Superior temporal gyrus (tissue), 1 donor: ENCODE measurements at regions not wholly inside any gene's neighbourhood (a gene's known extent, or its start where the extent isn't known, plus 50 kb on each side); places are given as distances from the start of the nearest gene placed in this dataset.
"Not testable (repeated sequence)": the region's sequence is repeated elsewhere in the genome, so short reads cannot be mapped to it uniquely, and the experiment has no call there.

Source experiments
- DNase-seq: peaks from one replicate; pipeline ENCODE4 v3.0.0-alpha.2; 2016; ENCODE audit errors: extremely low spot score

- no peak for DNase-seq
These were observed 154.0 kb downstream of the MATN1 start for GRCh38 chr1:30569384-30569783.

GRCh38 chr1:30562559-30562958 lies 160.8 kb downstream of the MATN1 start:
- DNase-seq: no peak

GRCh38 chr1:30551603-30552002 lies 171.8 kb downstream of the MATN1 start:
- no peak for DNase-seq

- DNase-seq: no peak
These were observed 172.8 kb downstream of the MATN1 start for GRCh38 chr1:30550365-30551220.

GRCh38 chr1:30549872-30550271 lies 173.5 kb downstream of the MATN1 start:
- DNase-seq: not testable (repeated sequence)

GRCh38 chr1:30548294-30548693 lies 175.1 kb downstream of the MATN1 start:
- no peak for DNase-seq

DNA sequence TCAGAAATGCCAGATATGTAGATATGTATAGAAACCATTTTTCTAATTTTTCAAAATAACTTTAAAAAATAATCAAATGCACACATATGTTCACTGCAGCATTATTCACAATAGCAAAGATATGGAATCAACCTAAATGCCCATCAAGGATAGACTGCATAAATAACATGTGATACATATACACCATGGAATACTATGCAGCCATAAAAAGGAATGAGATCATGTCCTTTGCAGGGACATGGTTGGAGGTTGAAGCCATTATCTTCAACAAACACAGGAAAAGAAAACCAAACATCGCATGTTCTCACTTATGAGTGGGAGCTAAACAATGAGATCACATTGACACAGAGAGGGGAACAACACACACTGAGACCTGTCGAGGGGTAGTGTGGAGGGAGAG lies 176.1 kb downstream of the MATN1 start:
- not testable (repeated sequence) for DNase-seq

DNA sequence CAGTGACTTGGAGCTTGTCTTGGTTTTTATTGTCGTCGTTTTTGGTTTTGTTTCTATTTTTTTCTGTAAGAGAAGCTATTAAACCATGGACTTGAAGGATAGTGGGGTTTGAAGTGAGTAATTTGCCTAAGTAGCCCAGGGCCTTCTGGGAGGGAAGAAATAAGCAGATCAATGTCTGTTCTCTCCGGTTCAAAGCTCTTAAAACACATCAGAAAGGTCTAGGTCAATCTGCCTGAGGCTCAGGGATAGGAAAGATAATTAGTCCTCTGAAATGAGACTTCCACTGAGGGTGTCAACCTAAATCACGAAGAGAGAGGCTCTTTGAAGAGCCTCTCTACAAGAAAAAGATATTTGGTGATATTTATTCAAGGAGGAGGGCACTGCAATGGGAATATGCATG lies 178.0 kb downstream of the MATN1 start:
- no peak for DNase-seq

DNA sequence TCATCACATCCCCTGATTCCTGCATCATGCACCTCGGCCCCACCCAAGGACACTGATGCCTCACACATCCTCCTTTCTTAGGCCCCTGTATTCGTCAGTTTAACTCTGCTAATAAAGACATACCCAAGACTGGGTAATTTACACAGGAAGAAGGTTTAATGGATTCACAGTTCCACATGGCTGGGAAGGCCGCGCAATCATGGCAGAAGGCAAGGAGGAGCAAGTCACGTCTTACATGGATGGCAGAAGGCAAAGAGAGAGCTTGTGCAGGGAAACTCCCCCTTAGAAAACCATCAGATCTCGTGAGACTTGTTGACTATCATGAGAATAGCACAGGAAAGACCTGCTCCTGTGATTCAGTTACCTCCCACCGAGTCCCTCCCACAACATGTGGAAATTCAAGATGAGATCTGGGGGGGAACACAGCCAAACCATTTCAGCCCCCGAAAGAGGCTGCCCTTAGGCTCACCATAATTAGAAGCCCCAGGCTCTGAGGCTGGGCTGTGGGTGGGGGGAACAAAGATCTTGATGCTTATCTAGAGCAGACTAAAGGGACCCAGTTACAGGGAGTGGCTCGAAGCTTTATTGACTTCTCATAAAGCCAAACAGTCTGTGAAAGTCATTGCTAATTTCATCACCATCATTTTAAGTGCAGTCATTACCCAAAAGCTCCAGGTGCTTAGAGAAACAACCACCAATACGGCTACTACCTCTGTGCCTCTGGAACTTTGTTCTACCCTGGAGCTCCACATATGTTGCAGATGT lies 181.5 kb downstream of the MATN1 start:
- DNase-seq: no peak

DNA sequence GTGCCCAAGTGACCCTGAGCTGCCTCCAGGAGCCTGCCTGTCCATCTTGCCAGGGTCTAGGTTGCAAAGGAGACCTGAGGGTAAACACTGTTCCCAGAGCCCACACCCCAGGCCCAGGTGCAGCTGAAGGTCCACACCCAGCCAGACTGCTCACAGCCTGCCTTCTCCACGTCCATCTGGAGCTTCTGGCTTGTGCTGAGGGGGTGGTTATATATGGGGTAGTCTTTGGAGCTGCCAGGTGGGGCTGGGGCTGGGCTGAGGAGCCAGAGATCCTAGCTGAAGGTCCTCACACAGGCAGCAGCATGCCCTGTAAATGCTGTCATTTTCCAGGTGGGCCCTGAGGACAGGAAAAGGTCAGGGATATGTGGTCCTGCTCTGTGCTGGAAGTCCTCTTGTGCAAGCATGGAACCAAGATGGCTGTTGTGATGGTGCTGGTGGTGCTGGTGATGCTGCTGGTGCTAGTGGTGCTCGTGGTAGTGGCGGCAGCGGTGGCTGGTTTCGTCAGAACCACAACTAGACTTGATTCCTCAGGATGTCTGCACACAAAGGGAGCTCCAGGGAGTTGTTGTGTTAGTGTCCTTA lies 182.7 kb downstream of the MATN1 start:
- no peak for DNase-seq

DNA sequence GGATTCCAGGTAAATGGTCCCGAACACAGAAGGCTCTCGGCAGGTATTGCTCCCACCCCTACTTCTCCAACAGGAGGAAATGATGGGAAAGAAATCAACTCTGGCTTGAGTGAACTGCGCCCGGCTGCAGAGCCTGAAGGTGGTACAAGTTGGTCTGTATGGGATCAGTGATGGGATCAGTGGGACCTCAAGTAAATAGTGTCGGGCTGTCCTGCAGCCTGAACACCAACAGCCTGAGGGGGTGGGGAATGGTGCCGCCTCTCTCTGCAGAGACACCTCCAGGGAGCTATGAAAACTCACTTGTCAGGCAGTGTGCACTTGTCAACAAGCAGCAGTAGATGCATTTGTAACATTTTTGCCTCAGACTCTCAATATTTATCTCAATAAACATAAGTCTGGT lies 183.5 kb downstream of the MATN1 start:
- DNase-seq: no peak

GRCh38 chr1:30538993-30539867 lies 184.2 kb downstream of the MATN1 start:
- no peak for DNase-seq

- DNase-seq: no peak
These were observed 185.0 kb downstream of the MATN1 start for GRCh38 chr1:30538226-30538992.

DNA sequence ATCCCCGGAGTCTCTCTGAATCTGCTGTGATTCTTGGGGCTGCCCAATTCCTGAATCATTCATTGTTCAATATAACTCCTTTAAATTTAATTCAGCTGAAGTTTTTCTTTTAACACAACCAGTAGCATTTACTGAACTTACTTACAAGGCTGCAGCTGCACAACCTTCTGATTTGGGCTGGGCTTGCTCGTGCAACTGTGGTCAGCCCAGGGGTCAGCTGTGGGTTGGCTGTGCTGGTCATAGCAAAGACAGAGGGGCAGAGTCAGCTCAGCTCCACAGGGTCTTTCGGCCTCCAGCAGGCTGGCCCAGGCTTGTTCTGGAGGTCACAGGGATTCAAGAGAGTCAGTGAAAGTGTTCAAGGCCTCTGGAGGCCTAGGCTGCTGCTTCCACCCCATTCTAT lies 186.1 kb downstream of the MATN1 start:
- DNase-seq: no peak

GRCh38 chr1:30536530-30536929 lies 186.9 kb downstream of the MATN1 start:
- no peak for DNase-seq

DNA sequence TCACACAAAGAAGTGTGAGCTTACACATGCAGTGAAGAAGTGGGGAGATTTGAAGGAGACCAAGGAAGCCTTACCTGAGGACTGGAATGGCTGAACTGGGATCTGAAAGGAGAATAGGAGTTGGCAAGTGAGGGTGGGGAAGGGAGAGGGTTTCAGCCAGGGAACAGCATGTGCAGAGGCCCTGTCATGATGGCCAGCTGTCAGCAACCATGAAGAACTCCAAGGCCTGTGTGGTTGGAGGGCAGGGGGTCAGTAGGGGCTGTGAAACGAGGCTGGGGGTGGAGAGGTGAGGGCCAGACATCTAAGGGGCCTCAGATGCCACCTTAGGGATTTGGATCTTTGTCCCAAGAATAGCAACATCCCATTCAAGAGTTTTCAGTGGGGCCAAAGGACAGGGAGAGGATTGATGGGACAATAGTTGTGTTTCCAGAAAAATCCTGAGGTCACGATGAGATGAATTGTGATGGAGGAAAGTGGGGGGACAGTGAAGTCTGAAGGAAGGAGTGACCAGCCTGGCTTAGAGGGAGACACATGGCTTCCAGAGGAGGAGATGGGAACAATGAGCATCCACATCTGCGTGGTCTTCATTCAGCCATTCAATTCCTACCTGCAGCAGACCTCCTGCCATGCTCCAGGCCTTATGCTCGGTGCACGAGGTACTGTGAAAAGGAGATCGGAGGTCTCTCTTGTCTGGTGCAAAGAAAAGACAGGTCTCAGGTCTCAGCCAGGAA lies 187.6 kb downstream of the MATN1 start:
- no peak for DNase-seq

GRCh38 chr1:30534551-30534940 lies 188.8 kb downstream of the MATN1 start:
- DNase-seq: no peak

DNA sequence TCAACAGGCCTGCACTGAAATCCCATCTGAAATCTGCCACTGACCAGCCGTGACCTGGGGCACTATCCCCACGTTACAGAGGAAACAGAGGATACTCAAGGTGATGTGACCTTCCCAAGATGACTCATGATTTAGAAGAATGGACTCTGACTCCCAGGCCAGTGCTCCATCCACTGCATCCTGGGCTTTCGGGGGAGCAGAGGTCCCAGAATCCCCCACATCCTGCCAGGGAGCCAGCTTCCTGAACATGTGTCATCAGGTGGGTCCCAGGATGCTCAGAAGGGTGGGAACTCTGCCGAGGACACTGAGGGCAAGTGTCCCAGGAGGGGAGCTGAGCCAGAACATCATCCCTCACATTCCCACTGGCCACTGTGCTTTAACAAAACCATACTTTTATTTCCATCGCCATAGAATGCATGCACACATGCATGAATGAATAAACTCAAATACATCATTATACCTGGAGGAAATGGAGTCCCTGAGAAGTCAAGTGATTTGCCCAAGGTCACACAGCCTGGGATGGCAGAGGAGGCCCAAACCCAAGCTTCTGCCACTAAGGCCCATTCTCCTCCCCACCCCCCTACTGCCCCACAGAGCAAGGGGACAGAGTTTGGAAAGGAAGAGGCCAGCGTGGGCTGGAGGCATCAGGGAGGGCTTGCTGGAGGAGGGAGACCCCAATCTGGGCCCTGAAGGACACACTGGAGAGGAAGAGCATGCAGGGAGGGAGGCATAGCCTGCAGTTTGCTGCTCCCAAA lies 189.4 kb downstream of the MATN1 start:
- DNase-seq: no peak

- DNase-seq: no peak
These were observed 190.2 kb downstream of the MATN1 start for GRCh38 chr1:30533141-30533540.

DNA sequence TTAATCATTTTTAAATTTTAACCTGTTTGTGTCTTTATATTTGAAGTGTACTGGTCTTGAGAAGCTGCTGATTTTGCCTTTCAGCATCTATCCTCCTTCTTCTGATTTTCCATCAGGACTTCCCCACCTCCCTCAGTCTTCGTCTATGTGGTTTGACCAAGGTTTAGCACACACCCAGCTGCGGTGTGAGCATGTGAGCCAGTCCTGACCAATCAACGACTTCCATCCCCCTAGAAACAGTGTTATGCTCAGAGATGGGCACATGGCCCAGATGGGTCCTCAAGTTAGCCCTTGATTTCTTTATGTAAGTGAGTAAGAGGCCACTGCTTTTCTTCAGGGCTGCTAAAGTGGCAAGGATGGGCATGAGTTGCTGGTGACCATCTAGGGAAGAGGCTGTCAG lies 190.8 kb downstream of the MATN1 start:
- no peak for DNase-seq
